CD8-positive, alpha-beta memory T cell (primary cell): ENCODE measurements at regions not wholly inside any gene's neighbourhood (a gene's known extent, or its start where the extent isn't known, plus 50 kb on each side); places are given as distances from the start of the nearest gene placed in this dataset.

Experiments
- CTCF ChIA-PET: fragments of 350-600 bp; sonication (Branson Sonifier 250); formaldehyde crosslinking; loops from one replicate; lab custom pipeline; 2021; ENCODE audit warnings: antibody characterized with exemption; lab: Charles Lee
- POLR2A ChIA-PET: fragments of 350-600 bp; sonication (Branson Sonifier 250); formaldehyde crosslinking; loops from one replicate; lab custom pipeline; 2021; ENCODE audit warnings: antibody characterized with exemption; lab: Charles Lee
- DNase-seq, 5 donors: peaks; one replicate each; pipeline versions ENCODE4 v3.0.0 to v3.0.0-alpha.2; 2020 to 2022; ENCODE audit warnings: mixed read lengths in 1 of 5
- H3K27ac ChIP-seq: one replicate; pipeline ENCODE4 v1.7.0; 2013; ENCODE audit warnings: low read depth, mild to moderate bottlenecking, low read length, moderate library complexity
- H3K27me3 ChIP-seq: 2 replicates; pipeline ENCODE4 v1.7.0; 2013; ENCODE audit warnings: low read length, mild to moderate bottlenecking; ENCODE audit not compliant: insufficient read depth, poor library complexity, severe bottlenecking
- H3K36me3 ChIP-seq: 2 replicates; pipeline ENCODE4 v1.7.0; 2013; ENCODE audit warnings: mild to moderate bottlenecking, low read length, moderate library complexity; ENCODE audit not compliant: insufficient read depth
- H3K4me1 ChIP-seq: 2 replicates; pipeline ENCODE4 v1.7.0; 2013; ENCODE audit warnings: mild to moderate bottlenecking, low read length, moderate library complexity; ENCODE audit not compliant: insufficient read depth
- H3K4me3 ChIP-seq: 2 replicates; pipeline ENCODE4 v1.7.0; 2013; ENCODE audit warnings: mild to moderate bottlenecking, low read length
- H3K9me3 ChIP-seq: 2 replicates; pipeline ENCODE4 v1.7.0; 2013; ENCODE audit warnings: mild to moderate bottlenecking, low read length
- H3K27ac Mint-ChIP-seq, 8 donors: one replicate each; pipeline ENCODE4 v1.8.0; 2020 to 2021; ENCODE audit warnings: mixed read lengths in 8 of 8, mild to moderate bottlenecking in 6 of 8, inconsistent platforms in 3 of 8, moderate library complexity in 3 of 8
- H3K27me3 Mint-ChIP-seq, 2 donors: one replicate each; pipeline ENCODE4 v1.8.0; 2020 to 2021; ENCODE audit warnings: mixed read lengths in 2 of 2, mild to moderate bottlenecking in 1 of 2, moderate library complexity in 1 of 2
- H3K36me3 Mint-ChIP-seq, 3 donors: one replicate each; pipeline ENCODE4 v1.8.0; 2020 to 2021; ENCODE audit warnings: mixed read lengths in 3 of 3, inconsistent platforms in 1 of 3, mild to moderate bottlenecking in 1 of 3
- H3K4me1 Mint-ChIP-seq, 3 donors: one replicate each; pipeline ENCODE4 v1.8.0; 2020 to 2021; ENCODE audit warnings: mixed read lengths in 3 of 3, inconsistent platforms in 1 of 3, mild to moderate bottlenecking in 1 of 3
- H3K4me3 Mint-ChIP-seq, 7 donors: one replicate each; pipeline ENCODE4 v1.8.0; 2020 to 2021; ENCODE audit warnings: mixed read lengths in 7 of 7, mild to moderate bottlenecking in 6 of 7, moderate library complexity in 4 of 7, inconsistent platforms in 2 of 7
- H3K9me3 Mint-ChIP-seq, 5 donors: one replicate each; pipeline ENCODE4 v1.8.0; 2020 to 2022; ENCODE audit warnings: mixed read lengths in 5 of 5, mild to moderate bottlenecking in 3 of 5, moderate library complexity in 2 of 5, inconsistent platforms in 1 of 5

- no peaks in the 10 kb centered on the region for H3K36me3 ChIP-seq
- no peaks in the 10 kb centered on the region for H3K9me3 ChIP-seq
- Mint-ChIP-seq H3K27ac (no peak overlapping the region), H3K9me3 (peaks cover 4 to 13% (median 6%) of the 10 kb centered on the region in 5 donors), H3K4me1 (peaks cover 14 to 26% (median 22%) of the 10 kb centered on the region in 3 donors), H3K36me3 (peaks cover 2 to 26% (median 3%) of the 10 kb centered on the region in 3 donors), H3K27me3 (no peaks in the 10 kb centered on the region), H3K4me3 (no peak overlapping the region)
- H3K27ac ChIP-seq, result no peak overlapping the region
- DNase-seq, result no peak
- H3K4me1 ChIP-seq, result peaks cover 8% of the 10 kb centered on the region
- CTCF ChIA-PET, result interaction anchor here (0.7 kb wide), 1 partner anchor 21 kb away, joined by 3 read pairs; no protein-coding TSS in a partner anchor
- H3K27me3 ChIP-seq, result no peaks in the 10 kb centered on the region
- no peak overlapping the region for H3K4me3 ChIP-seq
- POLR2A ChIA-PET, result no interaction called here
These were observed 225.4 kb upstream of the ZFP64 start for GRCh38 chr20:52416953-52417352.

- peak overlapping the region; percentile 84 to 99 (median 97) for H3K27ac Mint-ChIP-seq
- H3K9me3 Mint-ChIP-seq, result peaks cover 0 to 7% (median 0%) of the 10 kb centered on the region in 5 donors
- peak overlapping the region; percentile 73 for H3K27ac ChIP-seq
- H3K36me3 ChIP-seq, result no peaks in the 10 kb centered on the region
- peaks cover 58 to 78% (median 74%) of the 10 kb centered on the region in 3 donors for H3K4me1 Mint-ChIP-seq
- peak overlapping the region in 3 of 7 donors; percentile 7 to 31 (median 28) for H3K4me3 Mint-ChIP-seq
- ChIA-PET POLR2A (no interaction called here), CTCF (interaction anchor here (1.8 to 2.6 kb wide), 2 partner anchors 26 to 220 kb away, joined by 5 to 12 read pairs; partner anchors contain the start of gene ZFP64)
- H3K9me3 ChIP-seq, result no peaks in the 10 kb centered on the region
- H3K36me3 Mint-ChIP-seq, result peaks cover 0 to 14% (median 2%) of the 10 kb centered on the region in 3 donors
- H3K4me1 ChIP-seq, result peaks cover 59% of the 10 kb centered on the region
- no peak for DNase-seq
- no peaks in the 10 kb centered on the region for H3K27me3 Mint-ChIP-seq
- H3K27me3 ChIP-seq, result no peaks in the 10 kb centered on the region
- no peak overlapping the region for H3K4me3 ChIP-seq
These were observed 220.0 kb upstream of the ZFP64 start for GRCh38 chr20:52411611-52412010.

DNA sequence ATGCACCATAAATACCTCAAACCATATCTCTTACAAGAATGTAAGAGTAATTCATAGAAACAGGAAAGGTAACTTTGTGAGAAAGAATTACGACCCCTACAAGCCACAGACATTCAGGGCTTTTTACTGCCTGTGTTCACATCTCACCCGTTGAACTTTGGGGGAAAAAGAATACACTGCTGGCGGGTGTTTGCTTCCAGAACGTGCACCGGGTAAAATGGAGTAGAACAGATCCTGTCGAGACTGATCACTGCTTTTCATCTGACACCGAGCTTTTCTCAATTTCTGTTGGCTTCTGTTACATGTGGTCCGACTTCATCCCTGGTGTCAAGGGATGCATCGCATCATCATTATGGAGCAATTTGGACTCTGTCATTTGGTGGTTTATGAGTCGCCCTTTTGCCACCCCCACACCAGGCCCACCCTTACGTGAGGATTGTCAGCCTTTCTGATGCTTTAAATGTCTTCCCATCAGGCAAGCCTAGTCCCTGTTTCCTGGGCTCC is 219.2 kb upstream of the ZFP64 start:
- peaks cover 0 to 10% (median 2%) of the 10 kb centered on the region in 3 donors for H3K36me3 Mint-ChIP-seq
- no peaks in the 10 kb centered on the region for H3K36me3 ChIP-seq
- H3K9me3 ChIP-seq, result no peaks in the 10 kb centered on the region
- ChIA-PET POLR2A (interaction anchor here (0.8 to 1.6 kb wide), 2 partner anchors 32 to 99 kb away, joined by 3 read pairs; no protein-coding TSS in a partner anchor), CTCF (interaction anchor here (0.8 to 2.8 kb wide), 9 partner anchors 11 to 1797 kb away, joined by 3 to 13 read pairs (median 4); partner anchors contain the start of genes PFDN4 and ZFP64)
- H3K27me3 ChIP-seq, result no peaks in the 10 kb centered on the region
- H3K4me1 ChIP-seq, result peaks cover 68% of the 10 kb centered on the region
- H3K27ac ChIP-seq, result peak overlapping the region; percentile 73
- peak overlapping the region; percentile 45 to 88 (median 78) for H3K4me3 Mint-ChIP-seq
- peak overlapping the region; percentile 33 for H3K4me3 ChIP-seq
- H3K27me3 Mint-ChIP-seq, result no peaks in the 10 kb centered on the region
- peak in 1 of 5 donors; percentile 14 for DNase-seq
- peaks cover 65 to 86% (median 82%) of the 10 kb centered on the region in 3 donors for H3K4me1 Mint-ChIP-seq
- peak overlapping the region; percentile 95 to 99 (median 98) for H3K27ac Mint-ChIP-seq
- H3K9me3 Mint-ChIP-seq, result peaks cover 0 to 7% (median 0%) of the 10 kb centered on the region in 5 donors

- Histone ChIP-seq H3K27me3 (no peaks in the 10 kb centered on the region), H3K4me1 (peaks cover 73% of the 10 kb centered on the region), H3K4me3 (peak overlapping the region; percentile 33), H3K27ac (peak overlapping the region; percentile 73), H3K36me3 (no peaks in the 10 kb centered on the region), H3K9me3 (no peaks in the 10 kb centered on the region)
- peaks cover 71 to 90% (median 86%) of the 10 kb centered on the region in 3 donors for H3K4me1 Mint-ChIP-seq
- peak overlapping the region; percentile 95 to 99 (median 98) for H3K27ac Mint-ChIP-seq
- peak; percentile 16 to 89 (median 82) for DNase-seq
- ChIA-PET POLR2A (interaction anchor here (0.6 to 1.6 kb wide), 5 partner anchors 10 to 98 kb away, joined by 3 to 5 read pairs (median 3); no protein-coding TSS in a partner anchor), CTCF (interaction anchor here (0.8 to 2.8 kb wide), 9 partner anchors 10 to 1798 kb away, joined by 3 to 13 read pairs (median 4); partner anchors contain the start of genes PFDN4 and ZFP64)
- H3K27me3 Mint-ChIP-seq, result no peaks in the 10 kb centered on the region
- H3K36me3 Mint-ChIP-seq, result peaks cover 0 to 10% (median 2%) of the 10 kb centered on the region in 3 donors
- peaks cover 0 to 7% (median 0%) of the 10 kb centered on the region in 5 donors for H3K9me3 Mint-ChIP-seq
- peak overlapping the region; percentile 45 to 88 (median 78) for H3K4me3 Mint-ChIP-seq
These were observed 218.6 kb upstream of the ZFP64 start for GRCh38 chr20:52410182-52410647.

GRCh38 chr20:52405986-52406385 is 214.4 kb upstream of the ZFP64 start:
- Histone ChIP-seq H3K9me3 (no peaks in the 10 kb centered on the region), H3K36me3 (no peaks in the 10 kb centered on the region), H3K27ac (peak overlapping the region; percentile 71), H3K4me3 (peak overlapping the region; percentile 33), H3K27me3 (no peaks in the 10 kb centered on the region), H3K4me1 (peaks cover 86% of the 10 kb centered on the region)
- no peaks in the 10 kb centered on the region for H3K27me3 Mint-ChIP-seq
- H3K4me1 Mint-ChIP-seq, result peaks cover 71 to 92% (median 91%) of the 10 kb centered on the region in 3 donors
- ChIA-PET POLR2A (interaction anchor here (0.7 kb wide), 1 partner anchor 11 kb away, joined by 5 read pairs; no protein-coding TSS in a partner anchor), CTCF (interaction anchor here (1.0 kb wide), 1 partner anchor 26 kb away, joined by 3 read pairs; no protein-coding TSS in a partner anchor)
- DNase-seq, result no peak
- peak overlapping the region in 4 of 7 donors; percentile 5 to 65 (median 50) for H3K4me3 Mint-ChIP-seq
- no peaks in the 10 kb centered on the region for H3K36me3 Mint-ChIP-seq
- no peaks in the 10 kb centered on the region for H3K9me3 Mint-ChIP-seq
- peak overlapping the region; percentile 15 to 95 (median 90) for H3K27ac Mint-ChIP-seq

- ChIA-PET POLR2A (interaction anchor here (0.7 kb wide), 1 partner anchor 12 kb away, joined by 5 read pairs; no protein-coding TSS in a partner anchor), CTCF (interaction anchor here (1.3 kb wide), 1 partner anchor 22 kb away, joined by 3 read pairs; no protein-coding TSS in a partner anchor)
- H3K4me1 ChIP-seq, result peaks cover 83% of the 10 kb centered on the region
- H3K27me3 Mint-ChIP-seq, result no peaks in the 10 kb centered on the region
- DNase-seq, result peak in 2 of 5 donors; percentile 46 to 54
- peak overlapping the region; percentile 33 for H3K4me3 ChIP-seq
- no peaks in the 10 kb centered on the region for H3K36me3 ChIP-seq
- H3K9me3 Mint-ChIP-seq, result no peaks in the 10 kb centered on the region
- H3K4me3 Mint-ChIP-seq, result peak overlapping the region in 6 of 7 donors; percentile 15 to 65 (median 48)
- H3K4me1 Mint-ChIP-seq, result peaks cover 68 to 91% (median 91%) of the 10 kb centered on the region in 3 donors
- peak overlapping the region; percentile 19 to 95 (median 90) for H3K27ac Mint-ChIP-seq
- H3K9me3 ChIP-seq, result no peaks in the 10 kb centered on the region
- no peaks in the 10 kb centered on the region for H3K36me3 Mint-ChIP-seq
- peak overlapping the region; percentile 71 for H3K27ac ChIP-seq
- no peaks in the 10 kb centered on the region for H3K27me3 ChIP-seq
These were observed 213.8 kb upstream of the ZFP64 start for GRCh38 chr20:52405417-52405816.

GRCh38 chr20:52404671-52405070 is 213.1 kb upstream of the ZFP64 start:
- CTCF ChIA-PET, result interaction anchor here (1.3 to 2.1 kb wide), 2 partner anchors 18 to 21 kb away, joined by 3 to 6 read pairs; no protein-coding TSS in a partner anchor
- Mint-ChIP-seq H3K4me1 (peaks cover 63 to 91% (median 91%) of the 10 kb centered on the region in 3 donors), H3K36me3 (no peaks in the 10 kb centered on the region), H3K27ac (peak overlapping the region; percentile 19 to 95 (median 90)), H3K4me3 (peak overlapping the region; percentile 9 to 62 (median 37)), H3K27me3 (no peaks in the 10 kb centered on the region), H3K9me3 (no peaks in the 10 kb centered on the region)
- Histone ChIP-seq H3K4me3 (peak overlapping the region; percentile 33), H3K36me3 (no peaks in the 10 kb centered on the region), H3K4me1 (peaks cover 85% of the 10 kb centered on the region), H3K27ac (peak overlapping the region; percentile 71), H3K9me3 (no peaks in the 10 kb centered on the region), H3K27me3 (no peaks in the 10 kb centered on the region)
- peak in 2 of 5 donors; percentile 28 to 47 for DNase-seq
- POLR2A ChIA-PET, result interaction anchor here (0.7 kb wide), 1 partner anchor 18 kb away, joined by 4 read pairs; no protein-coding TSS in a partner anchor
